Mesothelial cell of epicardium (in vitro differentiated cells): ENCODE measurements at regions not wholly inside any gene's neighbourhood (a gene's known extent, or its start where the extent isn't known, plus 50 kb on each side); places are given as distances from the start of the nearest gene placed in this dataset.
"Not testable (repeated sequence)": the region's sequence is repeated elsewhere in the genome, so short reads cannot be mapped to it uniquely, and the experiment has no call there.

Experiments used
- DNase-seq, 2 experiments: peaks; one replicate each; pipeline ENCODE4 v3.0.0; 2021; ENCODE audit warnings: low spot score in 2 of 2; ENCODE audit not compliant: unreplicated experiment in 2 of 2
- H3K27ac Mint-ChIP-seq: 2 replicates; pipeline ENCODE4 v1.8.0; 2021; ENCODE audit warnings: mixed read lengths
- H3K27me3 Mint-ChIP-seq: 2 replicates; pipeline ENCODE4 v1.8.0; 2021; ENCODE audit warnings: low read depth, mixed read lengths
- H3K36me3 Mint-ChIP-seq: 2 replicates; pipeline ENCODE4 v1.8.0; 2021; ENCODE audit warnings: mixed read lengths
- H3K4me1 Mint-ChIP-seq: 2 replicates; pipeline ENCODE4 v1.8.0; 2021; ENCODE audit warnings: mixed read lengths
- H3K4me3 Mint-ChIP-seq: 2 replicates; pipeline ENCODE4 v1.8.0; 2021; ENCODE audit warnings: mild to moderate bottlenecking, moderate library complexity, mixed read lengths
- H3K9me3 Mint-ChIP-seq: 2 replicates; pipeline ENCODE4 v1.8.0; 2021; ENCODE audit warnings: mixed read lengths
- CTCF ChIP-seq: fragments of 200-600 bp; sonication (generic); IDR thresholded peaks from one replicate; pipeline ENCODE4 v1.5.0; 2021; ENCODE audit warnings: antibody characterized with exemption; ENCODE audit not compliant: unreplicated experiment

- DNase-seq: no peak
- TF ChIP-seq CTCF: no peak
- Mint-ChIP-seq H3K36me3 (no peaks in the 10 kb centered on the region), H3K27me3 (peaks cover 3% of the 10 kb centered on the region), H3K9me3 (no peaks in the 10 kb centered on the region), H3K4me1 (peaks cover 12% of the 10 kb centered on the region), H3K4me3 (no peak overlapping the region), H3K27ac (no peak overlapping the region)
These were observed 185.1 kb upstream of the AGTR1 start for GRCh38 chr3:148512648-148513047.

GRCh38 chr3:148513096-148513543, 184.6 kb upstream of the AGTR1 start:
- no peaks in the 10 kb centered on the region for H3K36me3 Mint-ChIP-seq
- peaks cover 12% of the 10 kb centered on the region for H3K4me1 Mint-ChIP-seq
- H3K9me3 Mint-ChIP-seq: no peaks in the 10 kb centered on the region
- TF ChIP-seq CTCF: no peak
- DNase-seq: no peak
- H3K4me3 Mint-ChIP-seq: no peak overlapping the region
- H3K27ac Mint-ChIP-seq: no peak overlapping the region
- peaks cover 3% of the 10 kb centered on the region for H3K27me3 Mint-ChIP-seq

GRCh38 chr3:148518520-148518919, 179.2 kb upstream of the AGTR1 start:
- Mint-ChIP-seq H3K4me3 (no peak overlapping the region), H3K9me3 (peaks cover 8% of the 10 kb centered on the region), H3K27ac (no peak overlapping the region), H3K36me3 (no peaks in the 10 kb centered on the region), H3K27me3 (no peaks in the 10 kb centered on the region), H3K4me1 (peaks cover 3% of the 10 kb centered on the region)
- DNase-seq: no peak
- no peak for TF ChIP-seq CTCF

- H3K36me3 Mint-ChIP-seq: not testable (repeated sequence)
These were observed 172.1 kb upstream of the AGTR1 start for GRCh38 chr3:148525621-148526020.

GRCh38 chr3:148528024-148528423, 169.7 kb upstream of the AGTR1 start:
- Mint-ChIP-seq H3K36me3 (no peaks in the 10 kb centered on the region), H3K27ac (no peak overlapping the region)
- no peak for DNase-seq

More at GRCh38 chr3:148525621-148526020, 172.1 kb upstream of the AGTR1 start:
- not testable (repeated sequence) for H3K27me3 Mint-ChIP-seq, H3K4me3 Mint-ChIP-seq, H3K27ac Mint-ChIP-seq, DNase-seq, H3K4me1 Mint-ChIP-seq
- H3K9me3 Mint-ChIP-seq: peaks cover 28% of the 10 kb centered on the region

GRCh38 chr3:148531836-148532235, 165.9 kb upstream of the AGTR1 start:
- TF ChIP-seq CTCF: no peak
- Mint-ChIP-seq H3K27me3 (peaks cover 6% of the 10 kb centered on the region), H3K9me3 (peaks cover 6% of the 10 kb centered on the region), H3K4me3 (no peak overlapping the region), H3K4me1 (no peaks in the 10 kb centered on the region), H3K36me3 (no peaks in the 10 kb centered on the region), H3K27ac (no peak overlapping the region)
- DNase-seq: no peak

More at GRCh38 chr3:148528024-148528423, 169.7 kb upstream of the AGTR1 start:
- Mint-ChIP-seq H3K4me3 (no peak overlapping the region), H3K9me3 (peaks cover 25% of the 10 kb centered on the region), H3K27me3 (peaks cover 5% of the 10 kb centered on the region), H3K4me1 (no peaks in the 10 kb centered on the region)
- no peak for TF ChIP-seq CTCF
